GM23338 (cell line): ENCODE measurements at regions not wholly inside any gene's neighbourhood (a gene's known extent, or its start where the extent isn't known, plus 50 kb on each side); places are given as distances from the start of the nearest gene placed in this dataset.
"Not testable (repeated sequence)": the region's sequence is repeated elsewhere in the genome, so short reads cannot be mapped to it uniquely, and the experiment has no call there.

Experiments
- ATAC-seq: fragments of 200-7000 bp; cut with Tn5 transposase; 3 replicates; pipeline ENCODE4 v1.9.1; 2020
- DNase-seq: peaks from one replicate; pipeline ENCODE4 v3.0.0-alpha.2; 2015; ENCODE audit warnings: low spot score
- H2AFZ ChIP-seq: fragments of 200-600 bp; sonication (generic); 2 replicates; pipeline ENCODE4 v1.8.0; 2016; ENCODE audit warnings: antibody characterized with exemption, mild to moderate bottlenecking, moderate library complexity
- H3F3A ChIP-seq: fragments of 200-600 bp; sonication (generic); replicated peaks from 2 replicates; pipeline ENCODE4 v1.8.0; 2017; ENCODE audit warnings: antibody characterized with exemption, mixed run types, low read depth
- H3K27ac ChIP-seq: fragments of 200-600 bp; sonication (generic); 2 replicates; pipeline ENCODE4 v1.6.1; 2016; ENCODE audit warnings: low read depth
- H3K27me3 ChIP-seq: fragments of 200-600 bp; sonication (generic); 2 replicates; pipeline ENCODE4 v1.8.0; 2016; ENCODE audit warnings: mild to moderate bottlenecking, mixed run types, moderate library complexity; ENCODE audit not compliant: insufficient read depth
- H3K36me3 ChIP-seq: fragments of 200-600 bp; sonication (generic); 2 replicates; pipeline ENCODE4 v1.8.0; 2016; ENCODE audit warnings: mild to moderate bottlenecking; ENCODE audit not compliant: insufficient read depth
- H3K4me1 ChIP-seq: fragments of 200-600 bp; sonication (generic); 2 replicates; pipeline ENCODE4 v1.8.0; 2016; ENCODE audit warnings: mild to moderate bottlenecking, moderate library complexity; ENCODE audit not compliant: insufficient read depth
- H3K4me2 ChIP-seq: fragments of 200-600 bp; sonication (generic); 2 replicates; pipeline ENCODE4 v1.7.1; 2017; ENCODE audit warnings: mixed run types
- H3K4me3 ChIP-seq: fragments of 200-600 bp; sonication (generic); 2 replicates; pipeline ENCODE4 v1.6.1; 2016; ENCODE audit warnings: mixed run types
- H3K79me2 ChIP-seq: fragments of 200-600 bp; sonication (generic); replicated peaks from 2 replicates; pipeline ENCODE4 v1.8.0; 2017; ENCODE audit warnings: mild to moderate bottlenecking; ENCODE audit not compliant: insufficient read depth
- H3K9me2 ChIP-seq: fragments of 200-600 bp; sonication (generic); 2 replicates; pipeline ENCODE4 v1.8.0; 2017; ENCODE audit not compliant: insufficient read depth
- H4K20me1 ChIP-seq: fragments of 200-600 bp; sonication (generic); replicated peaks from 2 replicates; pipeline ENCODE4 v1.8.0; 2017; ENCODE audit warnings: mild to moderate bottlenecking; ENCODE audit not compliant: insufficient read depth
- H3K27ac Mint-ChIP-seq: 2 replicates; pipeline ENCODE4 v1.8.0; 2020; ENCODE audit warnings: inconsistent platforms, mild to moderate bottlenecking, moderate library complexity, mixed read lengths
- H3K27me3 Mint-ChIP-seq: 3 replicates; pipeline ENCODE4 v1.8.0; 2022; ENCODE audit warnings: low read depth, mild to moderate bottlenecking, moderate library complexity, mixed read lengths, inconsistent platforms; ENCODE audit not compliant: insufficient read depth, poor library complexity
- H3K36me3 Mint-ChIP-seq: 3 replicates; pipeline ENCODE4 v1.8.0; 2021; ENCODE audit warnings: low read depth, mild to moderate bottlenecking, inconsistent platforms, moderate library complexity, mixed read lengths
- H3K4me1 Mint-ChIP-seq: 3 replicates; pipeline ENCODE4 v1.8.0; 2020; ENCODE audit warnings: mild to moderate bottlenecking, inconsistent platforms, mixed read lengths
- H3K4me3 Mint-ChIP-seq: 3 replicates; pipeline ENCODE4 v1.8.0; 2021; ENCODE audit warnings: moderate library complexity, mild to moderate bottlenecking, inconsistent platforms, mixed read lengths
- H3K9me3 Mint-ChIP-seq: 3 replicates; pipeline ENCODE4 v1.8.0; 2020; ENCODE audit warnings: moderate library complexity, mild to moderate bottlenecking, inconsistent platforms, mixed read lengths
- CREB1 ChIP-seq: fragments of 250-450 bp; sonication (Bioruptor Pico); IDR thresholded peaks from 2 replicates; pipeline ENCODE4 v1.5.0; 2020; ENCODE audit warnings: low read depth, mild to moderate bottlenecking, moderate library complexity
- EZH2 ChIP-seq: fragments of 200-600 bp; sonication (generic); IDR thresholded peaks from one replicate; pipeline ENCODE4 v1.8.0; 2017; ENCODE audit warnings: antibody characterized with exemption, mild to moderate bottlenecking, low read depth; ENCODE audit not compliant: unreplicated experiment
- EZH2phosphoT487 ChIP-seq: fragments of 200-600 bp; sonication (generic); IDR thresholded peaks from one replicate; pipeline ENCODE4 v1.8.1; 2018; ENCODE audit warnings: antibody characterized with exemption; ENCODE audit not compliant: unreplicated experiment
- POLR2AphosphoS5 ChIP-seq: IDR thresholded peaks from 2 replicates; pipeline ENCODE4 v1.6.1; 2016; ENCODE audit warnings: antibody characterized with exemption, low read depth
- STAT1 ChIP-seq: IDR thresholded peaks from one replicate; pipeline ENCODE4 v1.6.1; 2016; ENCODE audit warnings: antibody characterized with exemption; ENCODE audit not compliant: unreplicated experiment
- ZNF331 ChIP-seq: fragments of 250-450 bp; sonication (Bioruptor Pico); IDR thresholded peaks from 2 replicates; pipeline ENCODE4 v1.5.0; 2020; ENCODE audit warnings: low read depth, mild to moderate bottlenecking, moderate library complexity
- TF ChIP-seq, protein P1 (sequence below): IDR thresholded peaks from one replicate; pipeline ENCODE4 v1.6.1; 2018; ENCODE audit warnings: antibody characterized with exemption; ENCODE audit not compliant: unreplicated experiment
- TF ChIP-seq, protein P2 (sequence below): IDR thresholded peaks from 2 replicates; pipeline ENCODE4 v1.6.1; 2016; ENCODE audit warnings: antibody characterized with exemption
- TF ChIP-seq, protein P3 (sequence below): fragments of 250-450 bp; sonication (Bioruptor Pico); IDR thresholded peaks from 2 replicates; pipeline ENCODE4 v1.5.0; 2020; ENCODE audit warnings: mild to moderate bottlenecking, moderate library complexity

DNA sequence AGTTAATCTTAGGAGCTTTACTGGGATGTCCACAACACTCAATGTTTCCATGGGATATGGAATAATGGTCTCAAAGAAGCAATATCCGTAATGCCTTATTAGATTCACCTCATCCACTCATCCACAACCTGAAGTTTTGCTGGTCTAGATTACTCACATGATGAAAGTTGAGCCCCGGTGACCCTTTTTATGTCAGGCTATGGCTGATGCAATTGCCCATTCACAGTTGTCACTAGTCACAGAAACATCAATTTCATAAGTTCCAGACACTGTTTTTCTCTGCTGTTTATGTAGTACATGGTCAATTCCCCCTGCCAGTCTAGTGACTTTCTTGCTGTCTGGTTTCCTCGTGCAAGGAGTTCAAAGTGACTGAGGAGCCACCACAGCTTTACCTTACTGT, 491.2 kb upstream of the ATXN8OS start (continued):
- no peak for TF ChIP-seq ZNF331 (CRISPR knock-in tag)
- TF ChIP-seq, protein P1, sequence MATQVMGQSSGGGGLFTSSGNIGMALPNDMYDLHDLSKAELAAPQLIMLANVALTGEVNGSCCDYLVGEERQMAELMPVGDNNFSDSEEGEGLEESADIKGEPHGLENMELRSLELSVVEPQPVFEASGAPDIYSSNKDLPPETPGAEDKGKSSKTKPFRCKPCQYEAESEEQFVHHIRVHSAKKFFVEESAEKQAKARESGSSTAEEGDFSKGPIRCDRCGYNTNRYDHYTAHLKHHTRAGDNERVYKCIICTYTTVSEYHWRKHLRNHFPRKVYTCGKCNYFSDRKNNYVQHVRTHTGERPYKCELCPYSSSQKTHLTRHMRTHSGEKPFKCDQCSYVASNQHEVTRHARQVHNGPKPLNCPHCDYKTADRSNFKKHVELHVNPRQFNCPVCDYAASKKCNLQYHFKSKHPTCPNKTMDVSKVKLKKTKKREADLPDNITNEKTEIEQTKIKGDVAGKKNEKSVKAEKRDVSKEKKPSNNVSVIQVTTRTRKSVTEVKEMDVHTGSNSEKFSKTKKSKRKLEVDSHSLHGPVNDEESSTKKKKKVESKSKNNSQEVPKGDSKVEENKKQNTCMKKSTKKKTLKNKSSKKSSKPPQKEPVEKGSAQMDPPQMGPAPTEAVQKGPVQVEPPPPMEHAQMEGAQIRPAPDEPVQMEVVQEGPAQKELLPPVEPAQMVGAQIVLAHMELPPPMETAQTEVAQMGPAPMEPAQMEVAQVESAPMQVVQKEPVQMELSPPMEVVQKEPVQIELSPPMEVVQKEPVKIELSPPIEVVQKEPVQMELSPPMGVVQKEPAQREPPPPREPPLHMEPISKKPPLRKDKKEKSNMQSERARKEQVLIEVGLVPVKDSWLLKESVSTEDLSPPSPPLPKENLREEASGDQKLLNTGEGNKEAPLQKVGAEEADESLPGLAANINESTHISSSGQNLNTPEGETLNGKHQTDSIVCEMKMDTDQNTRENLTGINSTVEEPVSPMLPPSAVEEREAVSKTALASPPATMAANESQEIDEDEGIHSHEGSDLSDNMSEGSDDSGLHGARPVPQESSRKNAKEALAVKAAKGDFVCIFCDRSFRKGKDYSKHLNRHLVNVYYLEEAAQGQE: no peak

GRCh38 chr13:69615055-69615454, 492.6 kb upstream of the ATXN8OS start:
- H3K27me3 ChIP-seq, H3K79me2 ChIP-seq, H3K4me1 Mint-ChIP-seq, H3K4me3 Mint-ChIP-seq, H3K4me1 ChIP-seq, H3K4me3 ChIP-seq, H3K27ac ChIP-seq, H3F3A ChIP-seq, H3K9me2 ChIP-seq, H2AFZ ChIP-seq, H4K20me1 ChIP-seq, H3K36me3 ChIP-seq, H3K27me3 Mint-ChIP-seq, ATAC-seq, H3K9me3 Mint-ChIP-seq, DNase-seq, H3K27ac Mint-ChIP-seq, H3K36me3 Mint-ChIP-seq, H3K4me2 ChIP-seq: not testable (repeated sequence)

GRCh38 chr13:69604698-69605097, 502.9 kb upstream of the ATXN8OS start:
- Mint-ChIP-seq H3K27ac (no peak overlapping the region), H3K9me3 (peaks cover 3% of the 10 kb centered on the region; the same call in 1 of the 3 replicates), H3K27me3 (no peaks in the 10 kb centered on the region), H3K36me3 (no peaks in the 10 kb centered on the region), H3K4me3 (no peak overlapping the region), H3K4me1 (no peaks in the 10 kb centered on the region; the same call in 2 of the 3 replicates)
- H3K27ac ChIP-seq: no peak overlapping the region
- no peak overlapping the region for H3K4me3 ChIP-seq
- H3K4me2 ChIP-seq: no peak overlapping the region
- no peaks in the 10 kb centered on the region for H3F3A ChIP-seq
- ATAC-seq: no peak
- H3K79me2 ChIP-seq: no peaks in the 10 kb centered on the region
- H3K36me3 ChIP-seq: no peaks in the 10 kb centered on the region
- no peaks in the 10 kb centered on the region for H4K20me1 ChIP-seq
- DNase-seq: no peak
- H3K9me2 ChIP-seq: peaks cover 6% of the 10 kb centered on the region; the same call in 1 of the 2 replicates
- no peak overlapping the region for H2AFZ ChIP-seq
- H3K4me1 ChIP-seq: no peaks in the 10 kb centered on the region; the same call in 1 of the 2 replicates
- H3K27me3 ChIP-seq: no peaks in the 10 kb centered on the region
- TF ChIP-seq CREB1 (CRISPR knock-in tag) (no peak), POLR2AphosphoS5 (no peak), EZH2 (no peak), EZH2phosphoT487 (no peak), STAT1 (no peak)
- TF ChIP-seq, protein P2, sequence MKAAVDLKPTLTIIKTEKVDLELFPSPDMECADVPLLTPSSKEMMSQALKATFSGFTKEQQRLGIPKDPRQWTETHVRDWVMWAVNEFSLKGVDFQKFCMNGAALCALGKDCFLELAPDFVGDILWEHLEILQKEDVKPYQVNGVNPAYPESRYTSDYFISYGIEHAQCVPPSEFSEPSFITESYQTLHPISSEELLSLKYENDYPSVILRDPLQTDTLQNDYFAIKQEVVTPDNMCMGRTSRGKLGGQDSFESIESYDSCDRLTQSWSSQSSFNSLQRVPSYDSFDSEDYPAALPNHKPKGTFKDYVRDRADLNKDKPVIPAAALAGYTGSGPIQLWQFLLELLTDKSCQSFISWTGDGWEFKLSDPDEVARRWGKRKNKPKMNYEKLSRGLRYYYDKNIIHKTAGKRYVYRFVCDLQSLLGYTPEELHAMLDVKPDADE: no peak
- TF ChIP-seq, protein P3, sequence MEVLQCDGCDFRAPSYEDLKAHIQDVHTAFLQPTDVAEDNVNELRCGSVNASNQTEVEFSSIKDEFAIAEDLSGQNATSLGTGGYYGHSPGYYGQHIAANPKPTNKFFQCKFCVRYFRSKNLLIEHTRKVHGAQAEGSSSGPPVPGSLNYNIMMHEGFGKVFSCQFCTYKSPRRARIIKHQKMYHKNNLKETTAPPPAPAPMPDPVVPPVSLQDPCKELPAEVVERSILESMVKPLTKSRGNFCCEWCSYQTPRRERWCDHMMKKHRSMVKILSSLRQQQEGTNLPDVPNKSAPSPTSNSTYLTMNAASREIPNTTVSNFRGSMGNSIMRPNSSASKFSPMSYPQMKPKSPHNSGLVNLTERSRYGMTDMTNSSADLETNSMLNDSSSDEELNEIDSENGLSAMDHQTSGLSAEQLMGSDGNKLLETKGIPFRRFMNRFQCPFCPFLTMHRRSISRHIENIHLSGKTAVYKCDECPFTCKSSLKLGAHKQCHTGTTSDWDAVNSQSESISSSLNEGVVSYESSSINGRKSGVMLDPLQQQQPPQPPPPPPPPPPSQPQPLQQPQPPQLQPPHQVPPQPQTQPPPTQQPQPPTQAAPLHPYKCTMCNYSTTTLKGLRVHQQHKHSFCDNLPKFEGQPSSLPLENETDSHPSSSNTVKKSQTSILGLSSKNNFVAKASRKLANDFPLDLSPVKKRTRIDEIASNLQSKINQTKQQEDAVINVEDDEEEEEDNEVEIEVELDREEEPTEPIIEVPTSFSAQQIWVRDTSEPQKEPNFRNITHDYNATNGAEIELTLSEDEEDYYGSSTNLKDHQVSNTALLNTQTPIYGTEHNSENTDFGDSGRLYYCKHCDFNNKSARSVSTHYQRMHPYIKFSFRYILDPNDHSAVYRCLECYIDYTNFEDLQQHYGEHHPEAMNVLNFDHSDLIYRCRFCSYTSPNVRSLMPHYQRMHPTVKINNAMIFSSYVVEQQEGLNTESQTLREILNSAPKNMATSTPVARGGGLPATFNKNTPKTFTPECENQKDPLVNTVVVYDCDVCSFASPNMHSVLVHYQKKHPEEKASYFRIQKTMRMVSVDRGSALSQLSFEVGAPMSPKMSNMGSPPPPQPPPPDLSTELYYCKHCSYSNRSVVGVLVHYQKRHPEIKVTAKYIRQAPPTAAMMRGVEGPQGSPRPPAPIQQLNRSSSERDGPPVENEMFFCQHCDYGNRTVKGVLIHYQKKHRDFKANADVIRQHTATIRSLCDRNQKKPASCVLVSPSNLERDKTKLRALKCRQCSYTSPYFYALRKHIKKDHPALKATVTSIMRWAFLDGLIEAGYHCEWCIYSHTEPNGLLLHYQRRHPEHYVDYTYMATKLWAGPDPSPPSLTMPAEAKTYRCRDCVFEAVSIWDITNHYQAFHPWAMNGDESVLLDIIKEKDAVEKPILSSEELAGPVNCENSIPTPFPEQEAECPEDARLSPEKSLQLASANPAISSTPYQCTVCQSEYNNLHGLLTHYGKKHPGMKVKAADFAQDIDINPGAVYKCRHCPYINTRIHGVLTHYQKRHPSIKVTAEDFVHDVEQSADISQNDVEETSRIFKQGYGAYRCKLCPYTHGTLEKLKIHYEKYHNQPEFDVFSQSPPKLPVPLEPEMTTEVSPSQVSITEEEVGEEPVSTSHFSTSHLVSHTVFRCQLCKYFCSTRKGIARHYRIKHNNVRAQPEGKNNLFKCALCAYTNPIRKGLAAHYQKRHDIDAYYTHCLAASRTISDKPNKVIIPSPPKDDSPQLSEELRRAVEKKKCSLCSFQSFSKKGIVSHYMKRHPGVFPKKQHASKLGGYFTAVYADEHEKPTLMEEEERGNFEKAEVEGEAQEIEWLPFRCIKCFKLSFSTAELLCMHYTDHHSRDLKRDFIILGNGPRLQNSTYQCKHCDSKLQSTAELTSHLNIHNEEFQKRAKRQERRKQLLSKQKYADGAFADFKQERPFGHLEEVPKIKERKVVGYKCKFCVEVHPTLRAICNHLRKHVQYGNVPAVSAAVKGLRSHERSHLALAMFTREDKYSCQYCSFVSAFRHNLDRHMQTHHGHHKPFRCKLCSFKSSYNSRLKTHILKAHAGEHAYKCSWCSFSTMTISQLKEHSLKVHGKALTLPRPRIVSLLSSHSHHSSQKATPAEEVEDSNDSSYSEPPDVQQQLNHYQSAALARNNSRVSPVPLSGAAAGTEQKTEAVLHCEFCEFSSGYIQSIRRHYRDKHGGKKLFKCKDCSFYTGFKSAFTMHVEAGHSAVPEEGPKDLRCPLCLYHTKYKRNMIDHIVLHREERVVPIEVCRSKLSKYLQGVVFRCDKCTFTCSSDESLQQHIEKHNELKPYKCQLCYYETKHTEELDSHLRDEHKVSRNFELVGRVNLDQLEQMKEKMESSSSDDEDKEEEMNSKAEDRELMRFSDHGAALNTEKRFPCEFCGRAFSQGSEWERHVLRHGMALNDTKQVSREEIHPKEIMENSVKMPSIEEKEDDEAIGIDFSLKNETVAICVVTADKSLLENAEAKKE (CRISPR knock-in tag): no peak
